PC-3 (cell line): ENCODE measurements at regions not wholly inside any gene's neighbourhood (a gene's known extent, or its start where the extent isn't known, plus 50 kb on each side); places are given as distances from the start of the nearest gene placed in this dataset.

Source experiments
- ATAC-seq: fragments of 200-7000 bp; cut with Tn5 transposase; 2 replicates; pipeline ENCODE4 v1.9.1; 2020; ENCODE audit warnings: mild to moderate bottlenecking, moderate library complexity
- BruUV-seq: library from RNA; stranded (reverse); fragments of 400-500 nt; replicated peaks from 2 replicates; lab custom pipeline; 2021; lab: Mats Ljungman, UMichigan
- CTCF ChIA-PET: fragments of 300-600 bp; sonication (Branson Sonifier 250); formaldehyde crosslinking; loops from one replicate; lab custom pipeline; 2022; ENCODE audit warnings: antibody characterized with exemption; lab: Charles Lee
- POLR2A ChIA-PET: fragments of 300-600 bp; sonication (Branson Sonifier 250); formaldehyde crosslinking; loops from one replicate; lab custom pipeline; 2022; ENCODE audit warnings: antibody characterized with exemption; ENCODE audit not compliant: unreplicated experiment; lab: Charles Lee
- DNase-seq: peaks from one replicate; pipeline ENCODE4 v3.0.0-alpha.2; 2015
- H2AFZ ChIP-seq: fragments of 300-600 bp; sonication (generic); 2 replicates; pipeline ENCODE4 v1.6.0; 2016; ENCODE audit warnings: antibody characterized with exemption, low read length
- H3F3A ChIP-seq: fragments of 300-600 bp; sonication (generic); one replicate; pipeline ENCODE4 v1.6.0; 2017; ENCODE audit warnings: antibody characterized with exemption, low read length, control low read depth, mild to moderate bottlenecking; ENCODE audit not compliant: unreplicated experiment
- H3K27ac ChIP-seq: fragments of 300-600 bp; sonication (generic); 2 replicates; pipeline ENCODE4 v1.5.1; 2016; ENCODE audit warnings: mild to moderate bottlenecking, low read length
- H3K27me3 ChIP-seq: fragments of 300-600 bp; sonication (generic); 2 replicates; pipeline ENCODE4 v1.6.1; 2016; ENCODE audit warnings: low read length, mixed read lengths
- H3K36me3 ChIP-seq: fragments of 300-600 bp; sonication (generic); 2 replicates; pipeline ENCODE4 v1.6.1; 2016; ENCODE audit warnings: low read depth, mixed run types, low read length, mixed read lengths
- H3K4me1 ChIP-seq: fragments of 300-600 bp; sonication (generic); 2 replicates; pipeline ENCODE4 v1.5.1; 2016; ENCODE audit warnings: low read length; ENCODE audit not compliant: insufficient read depth
- H3K4me2 ChIP-seq: fragments of 300-600 bp; sonication (generic); 2 replicates; pipeline ENCODE4 v1.6.0; 2016; ENCODE audit warnings: low read length
- H3K4me3 ChIP-seq: fragments of 300-600 bp; sonication (generic); 2 replicates; pipeline ENCODE4 v1.5.1; 2016; ENCODE audit warnings: mild to moderate bottlenecking, low read length, mixed read lengths
- H3K79me2 ChIP-seq: fragments of 300-600 bp; sonication (generic); 2 replicates; pipeline ENCODE4 v1.6.1; 2017; ENCODE audit warnings: low read length, mixed read lengths
- H3K9ac ChIP-seq: fragments of 300-600 bp; sonication (generic); 2 replicates; pipeline ENCODE4 v1.6.0; 2016; ENCODE audit warnings: mild to moderate bottlenecking, low read length
- H3K9me2 ChIP-seq: fragments of 300-600 bp; sonication (generic); replicated peaks from 2 replicates; pipeline ENCODE4 v1.6.1; 2016; ENCODE audit warnings: mixed run types, low read length, mixed read lengths
- H3K9me3 ChIP-seq: fragments of 300-600 bp; sonication (generic); 2 replicates; pipeline ENCODE4 v1.6.1; 2016; ENCODE audit warnings: low read length, mixed read lengths
- H4K20me1 ChIP-seq: fragments of 300-600 bp; sonication (generic); 2 replicates; pipeline ENCODE4 v1.6.1; 2016; ENCODE audit warnings: low read length, mixed read lengths
- CTCF ChIP-seq: fragments of 300-600 bp; sonication (generic); conservative IDR thresholded peaks from 2 replicates; pipeline ENCODE4 v1.5.1; 2017; ENCODE audit warnings: antibody characterized with exemption, low read depth, mild to moderate bottlenecking, low read length
- EZH2 ChIP-seq: fragments of 300-600 bp; sonication (generic); IDR thresholded peaks from one replicate; pipeline ENCODE4 v1.6.1; 2017; ENCODE audit warnings: antibody characterized with exemption, mild to moderate bottlenecking, low read length; ENCODE audit not compliant: unreplicated experiment
- EZH2phosphoT487 ChIP-seq: fragments of 300-600 bp; sonication (generic); IDR thresholded peaks from 2 replicates; pipeline ENCODE4 v1.6.1; 2018; ENCODE audit warnings: mild to moderate bottlenecking, antibody characterized with exemption, low read length, borderline replicate concordance
- intact Hi-C: fragments of 100-400 bp; cut with micrococcal nuclease; formaldehyde crosslinking; loops from 2 replicates; pipeline ENCODE4 v1.9.0; 2023

- Histone ChIP-seq H3K9me2 (no peaks in the 10 kb centered on the region), H3K36me3 (no peaks in the 10 kb centered on the region), H4K20me1 (no peaks in the 10 kb centered on the region), H3K4me1 (peaks cover under 1% of the 10 kb centered on the region; the same call in 1 of the 2 replicates), H3F3A (no peaks in the 10 kb centered on the region), H3K9ac (no peak overlapping the region), H2AFZ (no peak overlapping the region), H3K27me3 (0 out of 2 replicates have a peak, but pooled peaks cover 4% of the 10 kb centered on the region), H3K4me3 (no peak overlapping the region), H3K27ac (no peak overlapping the region), H3K4me2 (no peak overlapping the region), H3K9me3 (no peaks in the 10 kb centered on the region), H3K79me2 (no peaks in the 10 kb centered on the region)
- no TSS peak for BruUV-seq
- ATAC-seq = no peak
- intact Hi-C loops = no loop called here
- ChIA-PET POLR2A (no interaction called here), CTCF (no interaction called here)
- peak; percentile 68 for DNase-seq
- no peak for TF ChIP-seq EZH2
- no peak for TF ChIP-seq EZH2phosphoT487
- TF ChIP-seq CTCF = no peak
Measured at GRCh38 chr12:45125997-45126396, 75.1 kb upstream of the DBX2 start.

GRCh38 chr12:45128637-45129036 lies 77.7 kb upstream of the DBX2 start:
- 0 out of 2 replicates have a peak, but pooled peaks cover 4% of the 10 kb centered on the region for H3K27me3 ChIP-seq
- no peak for TF ChIP-seq EZH2phosphoT487
- no peaks in the 10 kb centered on the region for H3K79me2 ChIP-seq
- no peaks in the 10 kb centered on the region for H3F3A ChIP-seq
- H3K9me3 ChIP-seq = no peaks in the 10 kb centered on the region
- peaks cover 6% of the 10 kb centered on the region; the same call in 1 of the 2 replicates for H3K4me1 ChIP-seq
- ChIA-PET CTCF (interaction anchor here (0.6 kb wide), 1 partner anchor 786 kb away, joined by 3 read pairs; no protein-coding TSS in a partner anchor), POLR2A (no interaction called here)
- no peak overlapping the region for H2AFZ ChIP-seq
- H3K9ac ChIP-seq = no peak overlapping the region
- no peaks in the 10 kb centered on the region for H4K20me1 ChIP-seq
- no peak overlapping the region for H3K4me3 ChIP-seq
- DNase-seq = no peak
- intact Hi-C loops = no loop called here
- no peaks in the 10 kb centered on the region for H3K9me2 ChIP-seq
- no peak overlapping the region for H3K27ac ChIP-seq
- no TSS peak for BruUV-seq
- H3K36me3 ChIP-seq = no peaks in the 10 kb centered on the region
- no peak overlapping the region for H3K4me2 ChIP-seq
- no peak for ATAC-seq

GRCh38 chr12:45130881-45131281 lies 80.0 kb upstream of the DBX2 start:
- H2AFZ ChIP-seq = no peak overlapping the region
- intact Hi-C loops = loop anchor here (2.0 to 5.0 kb wide), 3 partner anchors 40 to 596 kb away; partner anchors contain the start of gene ARID2
- no peak overlapping the region for H3K4me3 ChIP-seq
- BruUV-seq = no TSS peak
- H3K9me3 ChIP-seq = no peaks in the 10 kb centered on the region
- ChIA-PET POLR2A (no interaction called here), CTCF (no interaction called here)
- no peaks in the 10 kb centered on the region for H3K79me2 ChIP-seq
- H3F3A ChIP-seq = no peaks in the 10 kb centered on the region
- TF ChIP-seq EZH2 (no peak), CTCF (peak; percentile 95)
- H3K9me2 ChIP-seq = no peaks in the 10 kb centered on the region
- no peaks in the 10 kb centered on the region for H3K36me3 ChIP-seq
- DNase-seq (peak; percentile 86), ATAC-seq (peak; percentile 78)
- 0 out of 2 replicates have a peak, but pooled peaks cover 4% of the 10 kb centered on the region for H3K27me3 ChIP-seq
- H3K27ac ChIP-seq = no peak overlapping the region
- no peaks in the 10 kb centered on the region for H4K20me1 ChIP-seq
- peaks cover 6% of the 10 kb centered on the region; the same call in 1 of the 2 replicates for H3K4me1 ChIP-seq
- H3K4me2 ChIP-seq = no peak overlapping the region
- no peak overlapping the region for H3K9ac ChIP-seq
